ENCODE measurements at regions not wholly inside any gene's neighbourhood (a gene's known extent, or its start where the extent isn't known, plus 50 kb on each side); places are given as distances from the start of the nearest gene placed in this dataset.

GRCh38 chr10:42989481-42989921 is 87.4 kb upstream of the RET start:
- TF ChIP-seq CTCF (IDR thresholded peaks at IDR 0.05; ENCODE audit: low read depth, low read length) (no peak), MAX (IDR thresholded peaks at IDR 0.05; ENCODE audit: low read depth, low read length) (no peak)
